Left cardiac atrium (tissue), 4 donors: ENCODE measurements at regions not wholly inside any gene's neighbourhood (a gene's known extent, or its start where the extent isn't known, plus 50 kb on each side); places are given as distances from the start of the nearest gene placed in this dataset.
"Not testable (repeated sequence)": the region's sequence is repeated elsewhere in the genome, so short reads cannot be mapped to it uniquely, and the experiment has no call there.

Experiments used
- ATAC-seq, 2 donors: fragments of 200-7000 bp; cut with Tn5 transposase; one replicate each; pipeline ENCODE4 v1.9.1; 2020; ENCODE audit warnings: mild to moderate bottlenecking in 2 of 2, moderate library complexity in 2 of 2
- DNase-seq: peaks from one replicate; pipeline ENCODE4 v3.0.0-alpha.2; 2020
- intact Hi-C, 2 donors: fragments of 100-400 bp; cut with DNase I; formaldehyde crosslinking; loops; one replicate each; pipeline versions ENCODE4 v1.14.1 to v1.15.1; 2022 to 2023
- donor health status: DM: no; HTN: yes; CAD: no.
- donor health status: DM: no; HTN: yes; CAD: no; lungs with severe emphysema.
- donor health status: DM: yes; HTN: yes; CAD: no.
- donor health status: Dilated cardiomyopathy.

GRCh38 chr6:119960456-119960855 is 610.9 kb upstream of the MAN1A1 start:
- ATAC-seq (no peak), DNase-seq (no peak)
- intact Hi-C loops: no loop called here

DNA sequence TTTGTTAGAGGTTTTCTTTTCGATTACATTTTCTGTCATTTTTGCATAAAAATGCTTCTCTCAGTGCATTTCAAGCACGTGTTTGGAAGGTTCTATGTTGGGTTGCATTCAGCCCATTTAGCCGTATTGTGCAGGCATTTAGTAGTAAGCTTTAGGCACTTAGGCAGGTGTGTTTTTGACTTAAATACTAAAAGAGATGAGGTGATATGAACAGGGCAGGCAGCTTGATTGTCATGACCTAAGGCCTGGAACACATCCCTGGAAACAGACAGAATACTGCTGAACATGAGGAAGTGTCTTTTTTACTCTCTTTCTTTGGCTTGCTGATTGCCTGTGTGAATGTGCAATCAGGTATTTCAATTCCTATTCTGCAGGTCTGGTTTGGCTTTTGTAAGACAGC is 610.5 kb upstream of the MAN1A1 start:
- ATAC-seq (no peak), DNase-seq (no peak)
- intact Hi-C loops: no loop called here

DNA sequence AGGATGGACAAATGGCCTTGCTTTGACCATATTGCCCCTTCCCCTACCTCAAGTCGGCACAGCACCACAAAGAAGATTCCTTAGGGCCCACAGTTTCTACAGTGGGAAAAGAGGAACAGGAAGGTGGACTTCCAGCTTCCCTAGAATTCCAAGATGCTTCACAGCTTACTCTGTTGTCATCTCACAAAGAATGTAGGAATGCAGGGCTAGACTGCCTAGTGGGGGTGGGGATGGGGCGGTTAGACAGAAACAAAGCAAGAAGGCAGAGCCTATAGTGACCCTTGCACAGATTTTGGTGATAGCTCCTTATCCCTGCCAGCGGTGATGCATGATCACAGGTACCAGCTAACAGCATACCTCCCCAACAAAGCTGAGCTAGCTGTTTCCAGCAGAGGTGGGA is 607.6 kb upstream of the MAN1A1 start:
- intact Hi-C loops: no loop called here
- ATAC-seq (no peak), DNase-seq (no peak)

- no peak for DNase-seq
- intact Hi-C loops: no loop called here
- no peak for ATAC-seq
Observed at GRCh38 chr6:119952696-119953095, 603.1 kb upstream of the MAN1A1 start.

DNA sequence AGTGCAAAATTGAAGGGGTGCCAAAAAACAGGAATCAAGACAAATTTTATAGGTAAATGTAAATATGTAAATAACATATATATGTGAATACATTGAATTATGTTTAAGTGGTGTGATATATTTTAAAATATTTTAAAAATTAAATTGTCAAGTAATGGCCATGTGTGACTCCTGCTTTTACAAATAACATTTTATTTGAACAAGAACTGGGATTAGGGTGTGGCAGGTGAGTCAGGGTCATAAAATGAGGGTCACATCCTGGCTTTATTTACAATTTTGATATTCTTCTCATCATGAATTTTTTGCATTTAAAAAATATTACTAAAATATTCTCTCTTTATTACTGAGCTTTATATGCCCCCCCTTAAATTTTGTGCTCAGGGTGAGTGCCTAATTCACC is 601.1 kb upstream of the MAN1A1 start:
- intact Hi-C loops: no loop called here
- ATAC-seq (no peak), DNase-seq (no peak)

DNA sequence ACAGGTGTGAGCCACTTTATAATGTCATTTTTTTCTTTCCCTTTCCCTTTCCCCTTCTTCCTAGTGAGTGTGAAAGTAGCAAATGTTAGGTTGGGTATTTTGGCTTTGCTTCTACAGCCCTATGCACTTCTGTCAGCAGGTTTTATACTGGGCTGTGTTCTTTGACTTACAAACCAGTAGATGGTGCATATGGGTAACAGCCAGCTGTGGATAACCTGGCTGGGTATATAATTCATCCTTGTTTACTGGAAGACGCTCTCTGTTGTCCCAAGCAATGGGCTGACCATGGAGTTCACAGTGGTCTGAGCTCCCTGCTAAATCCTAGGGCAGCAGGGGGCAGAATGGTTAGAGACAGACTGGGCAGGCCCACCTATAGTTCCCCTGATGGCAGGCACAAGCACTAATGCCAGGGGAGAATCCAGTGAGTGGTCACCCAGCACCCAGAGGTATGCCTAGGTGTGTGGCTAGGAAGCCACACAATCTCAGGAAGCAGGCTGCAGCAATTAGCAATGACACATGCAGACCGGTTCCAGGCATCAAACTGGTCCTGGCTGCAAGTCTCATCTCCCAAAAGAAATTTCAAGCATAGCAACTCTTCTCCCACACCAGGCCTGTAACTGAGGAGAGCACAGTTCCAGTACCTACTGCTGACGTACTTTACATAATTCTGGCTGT is 592.7 kb upstream of the MAN1A1 start:
- intact Hi-C loops: no loop called here
- DNase-seq (no peak), ATAC-seq (no peak)

- ATAC-seq (no peak), DNase-seq (no peak)
- intact Hi-C loops: no loop called here
Observed at GRCh38 chr6:119938752-119939151, 589.2 kb upstream of the MAN1A1 start.

DNA sequence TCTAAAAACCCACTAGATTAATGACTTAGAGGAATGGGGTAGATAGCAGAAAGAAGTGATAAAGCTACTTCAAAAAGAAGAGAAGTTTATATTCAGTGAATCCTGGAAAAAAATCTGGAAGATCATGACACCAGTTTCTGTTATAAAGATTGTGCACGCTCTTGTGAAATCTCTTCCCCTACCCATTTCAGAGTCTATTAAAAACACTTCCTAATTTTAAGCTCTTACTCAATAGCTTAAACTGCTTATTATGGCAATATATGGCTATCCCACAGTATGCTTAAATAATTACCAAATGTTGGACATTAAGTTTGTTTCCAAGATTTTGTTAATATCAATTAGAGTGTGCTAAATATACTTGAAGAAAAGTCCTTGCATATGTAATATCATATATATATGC is 585.3 kb upstream of the MAN1A1 start:
- ATAC-seq (no peak), DNase-seq (no peak)
- intact Hi-C loops: no loop called here

DNA sequence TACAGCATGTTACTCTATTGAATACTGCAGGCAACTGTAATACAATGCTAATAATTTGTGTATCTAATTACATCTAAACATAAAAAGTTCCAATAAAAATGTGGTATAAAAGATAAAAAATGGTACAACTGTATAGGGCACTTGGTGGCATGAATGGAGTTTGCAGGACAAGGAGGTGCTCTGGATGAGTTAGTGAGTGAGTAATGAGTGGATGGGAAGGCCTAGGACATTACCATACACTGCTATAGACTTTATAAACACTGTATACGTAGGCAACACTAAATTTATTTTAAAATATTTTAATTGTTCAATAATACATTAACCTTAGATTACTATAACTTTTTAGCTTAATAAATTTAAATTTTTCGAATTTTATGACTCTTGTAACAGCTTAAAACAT is 579.6 kb upstream of the MAN1A1 start:
- intact Hi-C loops: no loop called here
- ATAC-seq: no peak
- DNase-seq: no peak

DNA sequence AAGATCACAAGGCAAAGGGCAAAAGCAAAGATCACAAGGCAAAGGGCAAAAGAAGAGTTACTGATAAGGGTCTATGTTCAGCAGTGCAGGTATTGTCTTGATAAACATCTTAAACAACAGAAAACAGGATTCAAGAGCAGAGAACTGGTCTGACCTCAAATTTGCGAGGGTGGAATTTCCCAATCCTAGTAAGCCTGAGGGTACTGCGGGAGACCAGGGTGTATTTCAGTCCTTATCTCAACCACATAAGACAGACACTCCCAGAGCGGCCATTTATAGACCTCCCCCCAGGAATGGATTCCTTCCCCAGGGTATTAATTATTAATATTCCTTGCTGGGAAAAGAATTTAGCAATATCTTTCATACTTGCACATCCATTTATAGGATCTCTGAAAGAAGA is 575.3 kb upstream of the MAN1A1 start:
- DNase-seq, ATAC-seq, intact Hi-C loops: not testable (repeated sequence)

DNA sequence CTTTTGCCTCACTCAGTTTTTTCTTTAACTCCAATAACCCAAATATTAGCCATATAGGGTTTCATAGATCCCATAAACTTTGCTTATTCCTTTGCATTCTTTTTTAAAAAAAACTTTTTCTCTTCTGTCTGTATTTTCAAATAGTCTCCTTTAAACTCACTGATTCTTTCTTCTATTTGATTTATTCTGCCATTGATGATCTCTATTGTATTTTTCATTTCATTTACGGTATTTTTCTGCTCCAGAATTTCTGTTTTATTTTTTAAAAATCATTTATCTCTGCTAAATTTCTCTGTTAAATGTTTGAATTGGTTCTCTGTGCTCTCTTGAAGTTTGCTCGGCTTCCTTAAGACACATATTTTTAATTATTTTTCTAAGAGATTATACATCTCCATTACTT is 573.3 kb upstream of the MAN1A1 start:
- intact Hi-C loops: no loop called here
- DNase-seq (no peak), ATAC-seq (no peak)

- intact Hi-C loops: no loop called here
- no peak for ATAC-seq
- DNase-seq: no peak
Observed at GRCh38 chr6:119921491-119922010, 572.0 kb upstream of the MAN1A1 start.

DNA sequence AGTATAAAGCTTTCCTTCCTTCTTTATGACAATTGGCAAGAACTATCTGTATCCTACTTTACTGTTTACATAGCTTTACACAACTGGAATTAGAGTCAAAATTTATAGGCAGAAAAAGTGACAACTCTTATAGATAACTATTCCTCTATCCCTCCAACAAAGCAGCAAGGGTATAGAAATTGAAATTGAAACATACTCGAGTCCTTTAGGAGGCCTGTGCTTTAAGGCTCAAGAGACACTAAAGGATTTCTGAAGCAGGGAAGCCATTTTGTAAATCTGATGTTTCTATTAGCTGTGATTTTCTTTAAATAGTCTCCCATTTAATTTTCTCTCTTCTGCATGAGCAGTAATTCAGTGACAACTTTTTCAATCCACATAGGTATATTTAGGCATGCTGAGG is 567.6 kb upstream of the MAN1A1 start:
- DNase-seq (no peak), ATAC-seq (no peak)
- intact Hi-C loops: no loop called here

DNA sequence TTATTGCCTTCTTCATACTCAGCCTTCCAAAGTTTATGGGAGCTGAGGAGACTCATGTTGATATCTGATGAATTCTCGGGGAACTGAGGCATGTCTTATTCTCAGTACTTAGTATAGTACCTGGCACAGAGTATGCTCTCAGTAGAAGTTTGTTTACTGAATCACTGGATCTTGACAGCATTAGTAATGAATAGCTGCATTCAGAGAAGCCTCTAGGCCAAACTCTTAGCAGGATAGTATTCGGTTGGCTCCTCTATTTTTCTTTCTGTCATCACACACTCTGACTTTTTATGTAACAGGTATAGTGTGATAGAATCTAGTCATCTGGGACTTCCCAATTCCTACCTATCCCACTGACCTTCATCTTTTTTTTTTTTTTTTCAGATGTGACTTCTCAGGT is 566.4 kb upstream of the MAN1A1 start:
- intact Hi-C loops: no loop called here
- ATAC-seq (no peak), DNase-seq (no peak)

GRCh38 chr6:119908157-119908556 is 558.6 kb upstream of the MAN1A1 start:
- DNase-seq: no peak
- intact Hi-C loops: no loop called here
- no peak for ATAC-seq

- ATAC-seq (no peak), DNase-seq (no peak)
- intact Hi-C loops: no loop called here
Observed at GRCh38 chr6:119902681-119903080, 553.1 kb upstream of the MAN1A1 start.

DNA sequence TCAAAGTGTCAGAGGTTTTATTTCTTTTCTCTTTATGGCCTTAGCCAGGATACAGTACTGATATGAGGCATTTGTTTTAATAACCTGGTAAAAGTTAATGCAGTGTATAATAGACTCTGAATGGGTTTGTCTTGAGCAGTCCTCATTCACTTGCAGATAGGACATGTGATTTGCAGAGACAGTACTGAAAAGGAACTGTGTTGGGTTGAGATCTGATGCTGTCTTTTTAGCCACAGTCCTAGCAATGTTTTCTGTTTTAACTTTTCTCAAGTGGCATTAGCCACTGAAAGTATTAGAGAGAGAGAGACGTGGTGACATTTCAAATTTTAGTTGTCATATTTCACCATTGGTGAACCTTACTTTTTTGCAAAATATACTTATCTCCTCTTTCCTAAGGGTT is 547.2 kb upstream of the MAN1A1 start:
- intact Hi-C loops: no loop called here
- no peak for ATAC-seq
- no peak for DNase-seq

GRCh38 chr6:119895626-119896025 is 546.1 kb upstream of the MAN1A1 start:
- intact Hi-C loops: no loop called here
- DNase-seq: no peak
- ATAC-seq: peak in 1 of 2 donors; percentile 59

DNA sequence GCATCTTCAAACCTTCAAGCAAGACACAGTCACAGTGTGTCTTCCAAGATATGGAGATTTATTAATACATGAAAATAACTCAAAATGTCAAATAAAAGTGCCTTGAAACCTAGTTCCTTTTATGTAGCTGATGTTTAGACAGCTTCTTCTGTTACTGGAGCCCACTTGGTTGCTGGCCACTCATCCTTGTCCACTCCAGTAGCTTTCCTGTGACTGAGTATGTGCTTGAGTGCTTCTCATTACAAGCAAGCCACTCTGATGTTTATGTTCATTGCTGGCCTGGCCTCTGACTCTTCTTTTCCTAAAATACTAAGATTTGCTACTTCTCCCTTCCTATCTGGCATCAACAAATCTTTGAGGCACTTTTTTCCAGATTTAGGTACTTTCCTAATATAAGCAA is 545.2 kb upstream of the MAN1A1 start:
- intact Hi-C loops: no loop called here
- ATAC-seq (no peak), DNase-seq (no peak)

GRCh38 chr6:119891644-119892043 is 542.1 kb upstream of the MAN1A1 start:
- DNase-seq (no peak), ATAC-seq (no peak)
- intact Hi-C loops: no loop called here

DNA sequence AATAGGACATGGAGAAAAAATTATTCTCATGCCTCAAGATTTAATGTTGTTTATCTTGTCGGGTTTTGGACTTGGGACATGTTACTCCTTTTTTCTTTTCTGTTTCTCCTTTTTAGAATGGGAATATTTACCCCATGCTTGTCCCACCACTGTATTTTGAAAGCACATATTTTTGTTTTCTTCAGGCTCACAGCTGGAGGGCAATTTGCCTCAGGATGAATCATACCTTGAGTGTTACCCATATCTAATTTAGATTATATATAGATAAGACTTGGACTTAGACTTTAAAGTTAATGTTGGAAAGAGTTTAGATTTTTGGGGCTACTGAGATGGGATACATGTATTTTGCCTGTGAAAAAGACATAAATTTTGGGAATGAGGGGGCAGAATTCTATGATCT is 541.6 kb upstream of the MAN1A1 start:
- ATAC-seq (no peak), DNase-seq (no peak)
- intact Hi-C loops: no loop called here

DNA sequence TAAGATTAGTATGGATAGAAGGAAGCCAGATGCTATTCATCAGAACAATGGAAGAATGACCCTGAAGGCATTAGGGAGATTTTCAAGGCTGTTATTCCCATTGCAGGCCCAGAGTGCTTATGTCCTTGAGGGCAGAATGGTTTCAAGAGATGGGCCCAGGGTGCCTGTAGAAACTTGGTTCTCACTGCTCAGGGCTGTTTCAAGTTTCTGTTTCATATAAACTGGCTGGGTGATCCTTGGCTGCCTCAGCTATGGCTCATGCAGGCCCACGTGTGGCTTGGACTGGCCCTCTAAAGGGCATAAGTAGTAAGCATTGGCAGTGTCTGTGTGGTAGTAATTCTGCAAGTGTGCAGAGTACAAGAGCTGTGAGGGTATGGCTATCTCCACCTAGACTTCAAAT is 540.9 kb upstream of the MAN1A1 start:
- intact Hi-C loops: no loop called here
- no peak for DNase-seq
- ATAC-seq: no peak
